SHP77 treated with DMSO at 0.1 percent for 48 hours (cell line): ENCODE measurements at regions not wholly inside any gene's neighbourhood (a gene's known extent, or its start where the extent isn't known, plus 50 kb on each side); places are given as distances from the start of the nearest gene placed in this dataset.

Experiments used
- DNase-seq: peaks from one replicate; lab custom pipeline; 2025; lab: John Stamatoyannopoulos, UW

- DNase-seq, result no peak
Measured at GRCh38 chr1:213647864-213648650, 339.7 kb upstream of the PROX1 start.

- peak; percentile 14 for DNase-seq
Measured at GRCh38 chr1:213649373-213649772, 338.4 kb upstream of the PROX1 start.

GRCh38 chr1:213650603-213651002, 337.2 kb upstream of the PROX1 start:
- DNase-seq, result no peak

GRCh38 chr1:213651077-213651476, 336.7 kb upstream of the PROX1 start:
- no peak for DNase-seq

GRCh38 chr1:213652109-213652508, 335.7 kb upstream of the PROX1 start:
- no peak for DNase-seq

GRCh38 chr1:213656039-213656438, 331.7 kb upstream of the PROX1 start:
- no peak for DNase-seq

GRCh38 chr1:213656503-213656902, 331.3 kb upstream of the PROX1 start:
- no peak for DNase-seq

GRCh38 chr1:213657013-213657412, 330.8 kb upstream of the PROX1 start:
- no peak for DNase-seq

GRCh38 chr1:213657879-213658278, 329.9 kb upstream of the PROX1 start:
- no peak for DNase-seq

- no peak for DNase-seq
Measured at GRCh38 chr1:213658457-213658856, 329.3 kb upstream of the PROX1 start.

GRCh38 chr1:213659580-213660547, 327.9 kb upstream of the PROX1 start:
- no peak for DNase-seq

- DNase-seq, result no peak
Measured at GRCh38 chr1:213661302-213661701, 326.5 kb upstream of the PROX1 start.

GRCh38 chr1:213666113-213666512, 321.7 kb upstream of the PROX1 start:
- DNase-seq, result no peak

GRCh38 chr1:213666922-213667321, 320.9 kb upstream of the PROX1 start:
- no peak for DNase-seq

GRCh38 chr1:213669512-213669911, 318.3 kb upstream of the PROX1 start:
- DNase-seq, result no peak

GRCh38 chr1:213669964-213670691, 317.6 kb upstream of the PROX1 start:
- peak; percentile 75 for DNase-seq

- DNase-seq, result no peak
Measured at GRCh38 chr1:213670692-213671023, 317.1 kb upstream of the PROX1 start.

GRCh38 chr1:213675043-213675442, 312.7 kb upstream of the PROX1 start:
- no peak for DNase-seq

- no peak for DNase-seq
Measured at GRCh38 chr1:213676736-213677135, 311.0 kb upstream of the PROX1 start.

- DNase-seq, result no peak
Measured at GRCh38 chr1:213678348-213678747, 309.4 kb upstream of the PROX1 start.

GRCh38 chr1:213678753-213679152, 309.0 kb upstream of the PROX1 start:
- DNase-seq, result no peak

- no peak for DNase-seq
Measured at GRCh38 chr1:213679153-213679552, 308.6 kb upstream of the PROX1 start.
